ENCODE measurements at regions not wholly inside any gene's neighbourhood (a gene's known extent, or its start where the extent isn't known, plus 50 kb on each side); places are given as distances from the start of the nearest gene placed in this dataset.

DNA sequence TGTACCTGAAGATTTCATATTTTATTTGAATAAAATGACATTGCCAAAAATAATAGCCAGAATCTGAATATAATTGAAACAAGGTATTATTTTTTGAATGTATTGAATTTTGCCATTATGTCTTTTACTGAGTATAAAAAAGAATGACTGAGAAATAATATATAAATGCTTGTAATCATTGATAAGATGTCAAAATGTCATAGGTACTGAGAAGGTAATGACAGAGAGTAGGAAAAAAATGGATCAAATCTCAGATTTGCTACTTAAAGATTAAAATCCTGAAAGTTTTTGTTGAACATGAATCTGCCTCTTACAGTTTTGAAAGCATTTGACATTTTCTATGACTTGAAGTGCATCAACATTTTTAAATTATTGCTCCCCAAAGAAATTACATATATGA, 1069.9 kb upstream of the ADGRL4 start:
- no peak for DNase-seq (ENCODE audit: low read depth in 2 of 2)

- DNase-seq (ENCODE audit: low read depth in 2 of 2), result no peak
Observed at GRCh38 chr1:80075351-80075750, 1068.8 kb upstream of the ADGRL4 start.

GRCh38 chr1:80072563-80072962, 1066.0 kb upstream of the ADGRL4 start:
- no peak for DNase-seq (ENCODE audit: low read depth in 2 of 2)

- peak in 1 of 2 experiments; percentile 9 for DNase-seq (ENCODE audit: low read depth in 2 of 2)
Observed at GRCh38 chr1:80066060-80066459, 1059.5 kb upstream of the ADGRL4 start.

DNA sequence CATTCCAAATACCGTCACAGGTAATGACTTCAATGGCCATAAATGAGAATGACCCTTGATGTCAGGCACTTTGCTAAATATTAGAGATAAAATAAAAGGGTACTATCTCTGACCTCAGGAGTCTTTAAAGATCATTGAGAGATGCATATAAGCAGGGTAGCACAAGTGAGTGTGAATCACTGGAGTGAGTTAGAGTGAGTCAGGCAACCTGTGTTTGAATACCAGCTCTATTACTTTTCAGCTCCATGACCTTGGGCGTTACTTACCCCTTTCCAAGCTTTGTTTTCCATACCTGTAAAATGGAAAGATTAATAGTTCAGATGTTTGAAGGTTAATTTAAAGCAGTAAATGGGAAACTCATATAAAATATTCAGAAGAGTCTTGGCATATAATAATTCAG, 1058.0 kb upstream of the ADGRL4 start:
- DNase-seq (ENCODE audit: low read depth in 2 of 2), result no peak

- DNase-seq (ENCODE audit: low read depth in 2 of 2), result no peak
Observed at GRCh38 chr1:80059940-80060339, 1053.4 kb upstream of the ADGRL4 start.

GRCh38 chr1:80056179-80056578, 1049.6 kb upstream of the ADGRL4 start:
- no peak for DNase-seq (ENCODE audit: low read depth in 2 of 2)

DNA sequence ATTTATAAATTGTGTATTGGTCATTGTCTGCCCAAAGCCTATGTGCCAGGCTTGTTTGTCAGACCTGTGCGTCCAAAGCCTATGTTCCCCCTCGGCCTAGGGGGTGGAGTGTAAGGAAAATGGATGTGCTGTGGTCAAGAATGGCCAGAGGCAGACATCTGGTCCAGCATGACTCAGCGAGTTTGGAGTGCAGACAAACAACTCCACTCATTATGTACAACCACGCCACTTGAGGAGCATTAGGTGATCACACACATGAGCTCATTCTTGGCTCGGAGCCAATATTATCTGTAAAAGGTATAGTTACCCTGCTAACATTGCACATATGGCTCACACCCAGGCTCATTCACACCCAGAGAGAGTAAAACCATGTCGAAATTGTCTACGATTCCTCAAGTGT, 1047.6 kb upstream of the ADGRL4 start:
- DNase-seq (ENCODE audit: low read depth in 2 of 2), result peak in 1 of 2 experiments; percentile 9

DNA sequence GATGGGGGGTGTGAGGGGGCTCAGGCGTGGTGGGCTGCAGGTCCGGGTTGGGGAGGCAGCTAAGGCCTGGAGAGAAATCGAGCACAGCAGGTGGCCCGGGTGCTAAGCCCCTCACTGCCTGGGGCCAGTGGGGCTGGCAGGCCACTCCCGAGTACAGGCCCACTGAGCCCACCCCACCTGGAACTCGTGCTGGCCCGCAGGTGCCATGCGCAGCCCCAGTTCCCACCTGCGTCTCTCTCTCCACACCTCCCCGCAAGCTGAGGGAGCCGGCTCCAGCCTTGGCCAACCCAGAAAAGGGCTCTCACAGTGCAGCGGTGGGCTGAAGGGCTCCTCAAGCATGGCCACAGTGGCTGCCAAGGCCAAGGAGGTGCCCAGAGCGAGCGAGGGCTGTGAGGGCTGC, 1047.1 kb upstream of the ADGRL4 start:
- DNase-seq (ENCODE audit: low read depth in 2 of 2), result no peak

- no peak for DNase-seq (ENCODE audit: low read depth in 2 of 2)
Observed at GRCh38 chr1:80050523-80050922, 1044.0 kb upstream of the ADGRL4 start.

DNA sequence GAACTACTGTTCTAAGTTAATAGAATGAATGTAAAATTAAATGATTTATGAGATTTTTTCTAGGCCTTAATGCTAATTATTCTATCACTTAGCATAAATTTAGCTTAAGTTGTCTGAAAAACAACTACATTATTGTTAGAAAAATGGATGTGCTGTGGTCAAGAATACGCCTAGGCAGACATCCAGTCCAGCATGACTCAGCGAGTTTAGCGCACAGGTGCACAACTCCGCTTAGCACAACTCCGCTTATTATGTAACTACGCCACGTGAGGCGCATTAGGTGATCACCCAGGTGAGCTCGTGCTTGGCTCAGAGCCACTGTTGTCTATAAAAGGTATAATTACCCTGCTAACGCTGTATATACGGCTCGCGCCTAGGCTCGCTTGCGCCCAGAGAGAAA, 1043.6 kb upstream of the ADGRL4 start:
- no peak for DNase-seq (ENCODE audit: low read depth in 2 of 2)

DNA sequence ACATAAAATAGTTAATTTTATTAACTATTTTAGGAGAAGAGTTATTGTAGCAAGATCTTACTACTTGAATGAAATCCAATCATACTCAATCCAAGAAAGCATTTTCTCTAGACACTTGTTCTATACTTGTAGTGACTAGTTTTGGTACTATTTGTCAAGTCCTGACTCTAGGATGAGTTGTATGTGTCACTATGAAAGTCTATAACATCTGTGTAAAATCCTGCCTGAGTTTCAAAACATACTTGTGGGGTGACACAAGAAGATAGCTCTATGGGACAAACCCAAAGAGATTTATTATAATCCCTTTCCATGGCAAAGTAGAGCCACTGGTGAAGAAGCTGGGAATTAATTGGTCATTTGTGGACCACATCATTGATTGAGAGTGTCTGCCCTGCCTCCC, 1042.2 kb upstream of the ADGRL4 start:
- no peak for DNase-seq (ENCODE audit: low read depth in 2 of 2)

DNA sequence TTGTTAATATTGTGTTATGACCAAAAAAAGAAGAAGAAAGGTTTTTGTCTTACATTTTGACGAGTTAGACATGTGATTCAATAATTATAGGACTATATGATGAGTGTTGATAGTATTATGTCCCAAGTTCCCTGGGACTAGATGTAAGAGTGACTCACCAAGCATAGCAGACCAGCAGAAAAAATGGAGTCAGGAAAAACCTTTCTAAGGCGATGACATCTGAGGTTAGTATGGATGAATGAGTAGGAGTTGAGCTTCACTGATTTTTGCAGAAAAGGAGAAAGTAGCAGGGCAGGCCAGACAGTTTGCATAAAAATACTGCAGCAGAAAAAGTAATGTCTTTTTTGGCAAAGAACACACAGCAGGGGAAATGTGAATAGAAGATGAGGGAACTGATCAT, 1041.3 kb upstream of the ADGRL4 start:
- DNase-seq (ENCODE audit: low read depth in 2 of 2), result peak; percentile 91

GRCh38 chr1:80044662-80045061, 1038.1 kb upstream of the ADGRL4 start:
- no peak for DNase-seq (ENCODE audit: low read depth in 2 of 2)

DNA sequence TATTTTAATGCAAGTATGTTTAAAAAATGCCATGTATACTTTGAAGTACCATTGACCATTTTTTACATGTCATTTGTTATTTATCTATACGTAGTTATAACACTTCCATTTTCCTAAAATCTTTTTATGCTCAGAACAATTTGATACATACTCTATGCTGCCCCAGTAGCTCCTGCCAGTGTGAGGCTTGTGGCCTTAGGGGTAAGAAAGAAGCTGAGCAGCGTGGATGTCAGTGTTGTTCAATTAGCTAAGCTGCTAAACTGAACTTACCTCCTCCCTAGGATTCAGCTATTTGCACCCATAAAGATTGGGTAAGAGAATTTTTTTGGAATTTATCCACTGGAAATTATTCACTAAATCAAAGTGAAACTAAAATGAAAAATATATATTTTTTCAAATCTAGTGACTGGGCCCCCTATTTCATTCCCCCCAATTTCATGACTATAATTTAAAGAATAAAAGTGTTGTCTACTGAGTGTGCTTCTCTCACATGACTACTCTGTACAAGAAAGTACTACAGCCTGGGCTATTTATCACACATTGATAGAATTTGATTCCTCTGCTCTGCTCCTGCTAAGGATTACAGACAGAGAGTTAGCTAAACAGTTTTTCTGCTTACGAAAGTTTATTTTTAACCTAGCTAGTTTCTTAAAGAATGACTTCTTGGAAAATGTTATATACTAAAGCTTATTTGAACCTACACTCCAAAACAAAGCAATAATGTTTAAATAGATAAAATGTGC, 1030.3 kb upstream of the ADGRL4 start:
- no peak for DNase-seq (ENCODE audit: low read depth in 2 of 2)

GRCh38 chr1:80023358-80023757, 1016.8 kb upstream of the ADGRL4 start:
- peak; percentile 0 to 3 for DNase-seq (ENCODE audit: low read depth in 2 of 2)

DNA sequence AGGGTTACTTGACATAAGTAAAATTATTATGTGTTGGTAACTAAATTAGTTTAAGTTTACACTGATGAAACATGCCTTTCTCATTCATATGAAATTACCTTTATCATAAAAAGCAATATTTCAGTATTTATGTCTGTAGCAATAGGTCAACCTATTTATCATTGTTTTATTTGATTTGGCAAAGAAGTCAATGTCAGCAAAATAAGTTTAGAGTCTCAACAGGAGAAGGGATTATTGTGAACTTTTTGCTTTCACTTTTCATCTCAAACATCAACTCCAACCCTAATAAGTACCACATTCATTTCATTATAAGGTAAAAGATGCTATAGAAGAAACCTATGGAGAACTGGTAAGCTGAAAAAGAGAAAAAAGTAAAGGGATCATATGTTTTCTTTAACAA, 1015.4 kb upstream of the ADGRL4 start:
- DNase-seq (ENCODE audit: low read depth in 2 of 2), result no peak

DNA sequence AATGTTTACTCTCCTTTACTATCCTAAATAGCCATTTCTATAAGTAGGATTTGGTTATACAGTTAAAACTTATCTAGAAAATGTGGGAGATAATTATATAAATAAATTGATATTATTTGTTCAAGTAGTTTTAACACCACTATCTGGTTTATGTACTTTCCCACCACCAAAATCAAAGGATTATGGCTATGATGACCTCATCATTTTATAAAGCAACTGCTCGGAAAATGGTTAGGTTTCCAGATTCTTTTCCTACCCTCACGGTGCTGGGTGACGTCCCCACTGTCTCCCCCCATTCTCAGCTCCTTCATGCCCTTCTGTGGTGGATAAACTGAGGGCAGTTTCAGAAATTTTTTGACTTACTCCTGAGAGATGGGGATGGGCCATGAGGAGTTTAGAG, 1011.8 kb upstream of the ADGRL4 start:
- DNase-seq (ENCODE audit: low read depth in 2 of 2), result no peak

DNA sequence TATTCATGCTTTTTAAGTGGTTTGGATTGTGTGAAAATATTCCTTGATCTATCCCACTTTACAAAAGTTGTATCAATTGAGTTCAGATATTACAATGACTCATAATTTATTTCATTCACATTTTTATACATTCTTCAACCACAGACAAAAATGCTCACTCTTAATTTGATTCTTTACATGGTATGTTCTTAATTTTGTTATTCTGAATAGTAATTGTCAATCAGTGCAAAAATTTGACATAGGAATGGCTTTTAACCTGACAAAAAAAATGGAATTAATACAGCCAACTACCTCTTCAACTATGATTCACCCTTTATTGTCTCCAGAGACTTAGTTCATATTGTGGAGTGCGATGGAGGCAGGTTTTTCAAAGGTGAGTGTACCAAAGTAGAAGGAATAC, 1002.4 kb upstream of the ADGRL4 start:
- DNase-seq (ENCODE audit: low read depth in 2 of 2), result no peak

- no peak for DNase-seq (ENCODE audit: low read depth in 2 of 2)
Observed at GRCh38 chr1:80003250-80003649, 996.7 kb upstream of the ADGRL4 start.

GRCh38 chr1:79988401-79988800, 981.9 kb upstream of the ADGRL4 start:
- no peak for DNase-seq (ENCODE audit: low read depth in 2 of 2)

DNA sequence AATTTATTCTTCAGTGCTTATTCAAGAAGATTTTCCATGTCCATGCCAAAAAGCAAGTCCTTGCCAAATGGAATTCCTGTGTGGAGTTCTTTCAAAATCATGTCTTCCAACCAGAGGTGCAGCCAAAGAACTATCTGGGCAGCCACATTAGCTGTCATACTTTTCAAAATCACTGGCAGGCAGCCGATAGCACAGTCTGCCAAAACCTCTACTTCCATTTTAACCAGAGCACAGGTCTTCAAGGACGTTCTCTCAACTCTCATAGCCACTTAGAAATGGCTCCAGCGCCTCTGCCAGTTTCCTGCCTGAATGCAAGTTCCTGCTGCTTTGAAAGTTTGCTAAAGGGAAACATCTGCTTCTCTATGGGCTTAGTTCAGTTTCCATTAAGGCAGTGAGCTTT, 975.7 kb upstream of the ADGRL4 start:
- DNase-seq (ENCODE audit: low read depth in 2 of 2), result peak; percentile 91 to 93

DNA sequence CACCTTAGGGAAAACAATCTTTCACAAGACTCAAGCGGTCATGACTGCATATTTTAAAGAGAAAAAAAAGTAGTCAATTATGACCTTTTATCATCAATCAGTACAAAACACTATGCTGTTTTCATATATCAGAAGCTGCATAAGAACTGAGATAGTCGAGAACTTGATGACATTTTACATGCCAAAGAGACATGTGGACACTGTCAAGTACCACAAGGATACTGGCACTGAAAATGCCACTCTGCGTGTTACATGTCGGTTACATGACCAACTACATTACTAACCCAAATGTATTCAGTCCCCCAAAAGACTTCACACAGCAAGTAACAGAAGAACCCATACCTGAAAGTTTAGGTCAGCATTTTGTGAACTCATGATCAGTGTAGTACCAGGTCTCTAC, 975.0 kb upstream of the ADGRL4 start:
- DNase-seq (ENCODE audit: low read depth in 2 of 2), result no peak

GRCh38 chr1:79979346-79979745, 972.8 kb upstream of the ADGRL4 start:
- no peak for DNase-seq (ENCODE audit: low read depth in 2 of 2)
